SK-N-SH treated with all-trans-retinoic acid at 6 μM for 48 hours (cell line): ENCODE measurements at regions not wholly inside any gene's neighbourhood (a gene's known extent, or its start where the extent isn't known, plus 50 kb on each side); places are given as distances from the start of the nearest gene placed in this dataset.

ENCODE experiments used
- ATAC-seq: fragments of 200-7000 bp; cut with Tn5 transposase; 3 replicates; pipeline ENCODE4 v1.9.1; 2020; ENCODE audit warnings: mild to moderate bottlenecking, moderate library complexity
- ARNTL ChIP-seq: fragments of 450-650 bp; formaldehyde crosslinking; IDR thresholded peaks from 2 replicates; pipeline ENCODE4 v1.5.0; 2020; ENCODE audit warnings: low read depth, mild to moderate bottlenecking, moderate library complexity, borderline replicate concordance
- ESRRG ChIP-seq: fragments of 250-450 bp; sonication (Bioruptor Pico); IDR thresholded peaks from 2 replicates; pipeline ENCODE4 v1.6.1; 2021; ENCODE audit warnings: mild to moderate bottlenecking
- GLIS3 ChIP-seq: fragments of 250-450 bp; sonication (Bioruptor Pico); IDR thresholded peaks from 2 replicates; pipeline ENCODE4 v1.5.0; 2020; ENCODE audit warnings: mild to moderate bottlenecking, moderate library complexity
- ISL1 ChIP-seq: fragments of 250-450 bp; sonication (Bioruptor Pico); IDR thresholded peaks from 2 replicates; pipeline ENCODE4 v2.1.2; 2022; ENCODE audit warnings: mild to moderate bottlenecking, moderate library complexity
- OSR1 ChIP-seq: fragments of 250-450 bp; sonication (Bioruptor Pico); IDR thresholded peaks from 2 replicates; pipeline ENCODE4 v1.8.0; 2022; ENCODE audit warnings: moderate library complexity, mild to moderate bottlenecking, inconsistent platforms
- PPARA ChIP-seq: fragments of 250-450 bp; sonication (Bioruptor Pico); IDR thresholded peaks from 2 replicates; pipeline ENCODE4 v1.5.0; 2020; ENCODE audit warnings: mild to moderate bottlenecking, borderline replicate concordance
- RARB ChIP-seq: fragments of 250-450 bp; sonication (Bioruptor Pico); IDR thresholded peaks from 2 replicates; pipeline ENCODE4 v1.8.0; 2021; ENCODE audit warnings: mild to moderate bottlenecking, moderate library complexity
- TOX ChIP-seq: fragments of 250-450 bp; sonication (Bioruptor Pico); IDR thresholded peaks from 2 replicates; pipeline ENCODE4 v1.8.0; 2021; ENCODE audit warnings: mild to moderate bottlenecking, moderate library complexity, borderline replicate concordance
- ZC3H10 ChIP-seq: fragments of 250-450 bp; sonication (Bioruptor Pico); IDR thresholded peaks from 2 replicates; pipeline ENCODE4 v1.5.1; 2021; ENCODE audit warnings: mild to moderate bottlenecking, moderate library complexity
- ZNF565 ChIP-seq: fragments of 450-650 bp; formaldehyde crosslinking; conservative IDR thresholded peaks from 2 replicates; pipeline ENCODE4 v1.5.0; 2020; ENCODE audit warnings: low read depth, mild to moderate bottlenecking, moderate library complexity
- ZNF8 ChIP-seq: fragments of 450-650 bp; formaldehyde crosslinking; IDR thresholded peaks from 2 replicates; pipeline ENCODE4 v1.5.0; 2020; ENCODE audit warnings: mild to moderate bottlenecking, moderate library complexity
- TF ChIP-seq, protein P1 (sequence below): fragments of 250-450 bp; sonication (Bioruptor Pico); IDR thresholded peaks from 2 replicates; pipeline ENCODE4 v1.5.1; 2021; ENCODE audit warnings: mild to moderate bottlenecking, moderate library complexity
- TF ChIP-seq, protein P2 (sequence below): fragments of 250-450 bp; sonication (Bioruptor Pico); IDR thresholded peaks from 2 replicates; pipeline ENCODE4 v1.8.0; 2021; ENCODE audit warnings: low read depth, mild to moderate bottlenecking, moderate library complexity, borderline replicate concordance
- TF ChIP-seq, protein P3 (sequence below): fragments of 250-450 bp; sonication (Bioruptor Pico); IDR thresholded peaks from 2 replicates; pipeline ENCODE4 v1.8.0; 2020; ENCODE audit warnings: mild to moderate bottlenecking, moderate library complexity, borderline replicate concordance

DNA sequence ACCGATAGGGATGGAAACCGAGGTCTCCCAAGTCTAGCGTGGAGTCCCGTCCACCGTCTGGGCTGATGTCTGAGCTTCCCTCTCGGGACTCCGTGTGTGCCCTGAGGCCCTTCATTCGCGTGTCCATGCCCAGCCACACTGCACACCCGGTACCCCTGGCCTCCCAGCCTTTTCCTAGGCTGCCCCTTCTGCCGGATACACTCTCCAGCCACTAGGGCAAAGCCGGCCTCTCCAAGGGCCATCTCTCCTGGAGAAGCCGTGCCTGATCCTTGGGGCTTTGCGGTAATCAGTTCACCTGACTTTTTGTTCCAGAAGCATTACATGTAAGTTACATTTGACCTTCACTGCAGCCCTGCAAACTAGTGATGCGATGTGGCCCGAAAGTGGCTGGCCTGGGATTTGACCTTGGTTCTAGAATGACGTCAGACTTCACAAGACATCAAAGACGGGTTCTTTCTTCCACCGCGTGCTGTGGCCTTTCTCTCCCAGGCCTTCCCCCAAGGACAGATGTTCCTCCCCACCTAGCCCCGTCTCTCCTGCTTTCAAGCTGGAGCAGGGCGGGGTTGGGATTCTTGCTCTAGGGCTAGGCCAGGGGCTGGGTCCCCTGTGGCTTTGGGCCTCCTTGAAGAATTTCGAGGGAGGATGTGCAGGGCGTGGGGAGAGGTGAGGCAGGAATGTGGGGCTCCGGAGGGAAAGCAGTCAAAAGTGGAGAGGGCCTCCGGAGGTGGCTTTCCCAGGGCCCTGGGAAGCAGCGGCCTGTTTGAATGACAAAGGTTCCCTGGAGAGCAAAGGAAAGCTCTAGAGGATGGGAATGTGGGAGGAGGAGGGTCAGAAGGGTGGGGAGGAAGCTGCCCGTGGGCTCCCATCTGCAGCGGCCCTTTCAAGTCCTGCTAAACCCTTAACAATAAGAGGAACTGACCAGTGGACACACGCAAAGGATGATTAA is 49.7 kb upstream of the SLC2A1 start:
- no peak for ATAC-seq
- no peak for TF ChIP-seq ARNTL (CRISPR knock-in tag)
- no peak for TF ChIP-seq ISL1 (CRISPR knock-in tag)
- TF ChIP-seq ZC3H10 (CRISPR knock-in tag) = no peak
- TF ChIP-seq, protein P1, sequence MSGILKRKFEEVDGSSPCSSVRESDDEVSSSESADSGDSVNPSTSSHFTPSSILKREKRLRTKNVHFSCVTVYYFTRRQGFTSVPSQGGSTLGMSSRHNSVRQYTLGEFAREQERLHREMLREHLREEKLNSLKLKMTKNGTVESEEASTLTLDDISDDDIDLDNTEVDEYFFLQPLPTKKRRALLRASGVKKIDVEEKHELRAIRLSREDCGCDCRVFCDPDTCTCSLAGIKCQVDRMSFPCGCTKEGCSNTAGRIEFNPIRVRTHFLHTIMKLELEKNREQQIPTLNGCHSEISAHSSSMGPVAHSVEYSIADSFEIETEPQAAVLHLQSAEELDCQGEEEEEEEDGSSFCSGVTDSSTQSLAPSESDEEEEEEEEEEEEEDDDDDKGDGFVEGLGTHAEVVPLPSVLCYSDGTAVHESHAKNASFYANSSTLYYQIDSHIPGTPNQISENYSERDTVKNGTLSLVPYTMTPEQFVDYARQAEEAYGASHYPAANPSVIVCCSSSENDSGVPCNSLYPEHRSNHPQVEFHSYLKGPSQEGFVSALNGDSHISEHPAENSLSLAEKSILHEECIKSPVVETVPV (CRISPR knock-in tag) = no peak
- TF ChIP-seq RARB (CRISPR knock-in tag) = no peak
- TF ChIP-seq ESRRG (CRISPR knock-in tag) = no peak
- no peak for TF ChIP-seq ZNF8
- TF ChIP-seq, protein P2, sequence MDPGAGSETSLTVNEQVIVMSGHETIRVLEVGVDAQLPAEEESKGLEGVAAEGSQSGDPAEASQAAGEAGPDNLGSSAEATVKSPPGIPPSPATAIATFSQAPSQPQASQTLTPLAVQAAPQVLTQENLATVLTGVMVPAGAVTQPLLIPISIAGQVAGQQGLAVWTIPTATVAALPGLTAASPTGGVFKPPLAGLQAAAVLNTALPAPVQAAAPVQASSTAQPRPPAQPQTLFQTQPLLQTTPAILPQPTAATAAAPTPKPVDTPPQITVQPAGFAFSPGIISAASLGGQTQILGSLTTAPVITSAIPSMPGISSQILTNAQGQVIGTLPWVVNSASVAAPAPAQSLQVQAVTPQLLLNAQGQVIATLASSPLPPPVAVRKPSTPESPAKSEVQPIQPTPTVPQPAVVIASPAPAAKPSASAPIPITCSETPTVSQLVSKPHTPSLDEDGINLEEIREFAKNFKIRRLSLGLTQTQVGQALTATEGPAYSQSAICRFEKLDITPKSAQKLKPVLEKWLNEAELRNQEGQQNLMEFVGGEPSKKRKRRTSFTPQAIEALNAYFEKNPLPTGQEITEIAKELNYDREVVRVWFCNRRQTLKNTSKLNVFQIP (CRISPR knock-in tag) = no peak
- TF ChIP-seq, protein P3, sequence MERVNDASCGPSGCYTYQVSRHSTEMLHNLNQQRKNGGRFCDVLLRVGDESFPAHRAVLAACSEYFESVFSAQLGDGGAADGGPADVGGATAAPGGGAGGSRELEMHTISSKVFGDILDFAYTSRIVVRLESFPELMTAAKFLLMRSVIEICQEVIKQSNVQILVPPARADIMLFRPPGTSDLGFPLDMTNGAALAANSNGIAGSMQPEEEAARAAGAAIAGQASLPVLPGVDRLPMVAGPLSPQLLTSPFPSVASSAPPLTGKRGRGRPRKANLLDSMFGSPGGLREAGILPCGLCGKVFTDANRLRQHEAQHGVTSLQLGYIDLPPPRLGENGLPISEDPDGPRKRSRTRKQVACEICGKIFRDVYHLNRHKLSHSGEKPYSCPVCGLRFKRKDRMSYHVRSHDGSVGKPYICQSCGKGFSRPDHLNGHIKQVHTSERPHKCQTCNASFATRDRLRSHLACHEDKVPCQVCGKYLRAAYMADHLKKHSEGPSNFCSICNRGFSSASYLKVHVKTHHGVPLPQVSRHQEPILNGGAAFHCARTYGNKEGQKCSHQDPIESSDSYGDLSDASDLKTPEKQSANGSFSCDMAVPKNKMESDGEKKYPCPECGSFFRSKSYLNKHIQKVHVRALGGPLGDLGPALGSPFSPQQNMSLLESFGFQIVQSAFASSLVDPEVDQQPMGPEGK (CRISPR knock-in tag) = no peak
- TF ChIP-seq OSR1 (CRISPR knock-in tag) = no peak
- no peak for TF ChIP-seq GLIS3 (CRISPR knock-in tag)
- TF ChIP-seq PPARA (CRISPR knock-in tag) = no peak
- no peak for TF ChIP-seq ZNF565 (CRISPR knock-in tag)
- TF ChIP-seq TOX (CRISPR knock-in tag) = no peak
- TF ChIP-seq, all 23 proteins: peak for 0
